HEK293 (cell line): ENCODE measurements at regions not wholly inside any gene's neighbourhood (a gene's known extent, or its start where the extent isn't known, plus 50 kb on each side); places are given as distances from the start of the nearest gene placed in this dataset.

ENCODE experiments used
- CTCF ChIA-PET: fragments of 350-600 bp; formaldehyde crosslinking; extraction: SDS; loops from one replicate; lab custom pipeline; 2021; ENCODE audit warnings: antibody characterized with exemption; lab: Yijun Ruan, JAX
- POLR2A ChIA-PET: fragments of 300-600 bp; formaldehyde crosslinking; extraction: SDS; loops from one replicate; lab custom pipeline; 2020; ENCODE audit warnings: antibody characterized with exemption, inconsistent platforms; lab: Yijun Ruan, JAX
- H3K27ac ChIP-seq: fragments of 200-500 bp; sonication (Bioruptor generic); 2 replicates; pipeline ENCODE4 v1.5.1; 2014; ENCODE audit warnings: low read depth, low read length, control low read depth, inconsistent platforms; ENCODE audit errors: extremely low read depth
- H3K36me3 ChIP-seq, 2 experiments: fragments of 200-500 bp in 1 of 2; sonication (Bioruptor generic) in 1 of 2; 1 replicate in 1 of 2; 2 replicates in 1 of 2; pipeline ENCODE4 v1.5.1; 2014 to 2017; ENCODE audit warnings: inconsistent platforms in 2 of 2, low read length in 2 of 2; ENCODE audit not compliant: control insufficient read depth in 2 of 2, insufficient read depth in 1 of 2
- H3K4me1 ChIP-seq: fragments of 200-500 bp; sonication (Bioruptor generic); 2 replicates; pipeline ENCODE4 v1.5.1; 2014; ENCODE audit warnings: mild to moderate bottlenecking, low read length, inconsistent platforms; ENCODE audit not compliant: control insufficient read depth, insufficient read depth
- H3K4me3 ChIP-seq: 2 replicates; pipeline ENCODE4 v1.5.1; 2011; ENCODE audit warnings: low read depth, mild to moderate bottlenecking, control low read depth, low read length, moderate library complexity
- H3K9me3 ChIP-seq: fragments of 200-500 bp; sonication (Bioruptor generic); 2 replicates; pipeline ENCODE4 v1.5.1; 2014; ENCODE audit warnings: low read depth, low read length, inconsistent platforms; ENCODE audit not compliant: control insufficient read depth, insufficient read depth
- BCL11A ChIP-seq: fragments of 450-650 bp; formaldehyde crosslinking; IDR thresholded peaks from 2 replicates; pipeline ENCODE4 v1.5.1; 2016; ENCODE audit warnings: low read depth, missing biosample characterization, missing genetic modification characterization
- OSR2 ChIP-seq: fragments of 450-650 bp; formaldehyde crosslinking; IDR thresholded peaks from 2 replicates; pipeline ENCODE4 v1.5.1; 2016; ENCODE audit warnings: missing biosample characterization, missing genetic modification characterization
- SALL2 ChIP-seq: fragments of 450-650 bp; formaldehyde crosslinking; IDR thresholded peaks from 2 replicates; pipeline ENCODE4 v1.5.0; 2017; ENCODE audit warnings: missing biosample characterization, mild to moderate bottlenecking, missing genetic modification characterization, borderline replicate concordance
- ZFP3 ChIP-seq: fragments of 450-650 bp; formaldehyde crosslinking; IDR thresholded peaks from 2 replicates; pipeline ENCODE4 v1.5.1; 2016; ENCODE audit warnings: low read depth, missing biosample characterization, missing genetic modification characterization
- ZFP41 ChIP-seq: fragments of 450-650 bp; formaldehyde crosslinking; IDR thresholded peaks from 2 replicates; pipeline ENCODE4 v1.5.1; 2016; ENCODE audit warnings: missing biosample characterization, missing genetic modification characterization, borderline replicate concordance
- ZNF23 ChIP-seq: fragments of 450-650 bp; formaldehyde crosslinking; IDR thresholded peaks from 2 replicates; pipeline ENCODE4 v1.5.1; 2016; ENCODE audit warnings: missing biosample characterization, missing genetic modification characterization, borderline replicate concordance
- ZNF473 ChIP-seq: fragments of 450-650 bp; formaldehyde crosslinking; IDR thresholded peaks from 2 replicates; pipeline ENCODE4 v1.5.1; 2017; ENCODE audit warnings: missing biosample characterization, missing genetic modification characterization
- ZNF777 ChIP-seq: fragments of 450-650 bp; formaldehyde crosslinking; IDR thresholded peaks from 2 replicates; pipeline ENCODE4 v1.5.1; 2017; ENCODE audit warnings: missing biosample characterization, missing genetic modification characterization, borderline replicate concordance
- ZNF837 ChIP-seq: fragments of 450-650 bp; formaldehyde crosslinking; IDR thresholded peaks from 2 replicates; pipeline ENCODE4 v1.5.1; 2016; ENCODE audit warnings: missing biosample characterization, missing genetic modification characterization
- TF ChIP-seq, protein P1 (sequence below): fragments of 450-650 bp; formaldehyde crosslinking; IDR thresholded peaks from 2 replicates; pipeline ENCODE4 v1.5.1; 2016; ENCODE audit warnings: missing biosample characterization, missing genetic modification characterization
- TF ChIP-seq, protein P2 (sequence below): fragments of 450-650 bp; formaldehyde crosslinking; IDR thresholded peaks from 2 replicates; pipeline ENCODE4 v1.5.1; 2016; ENCODE audit warnings: missing biosample characterization, missing genetic modification characterization
- TF ChIP-seq, protein P3 (sequence below): fragments of 450-650 bp; formaldehyde crosslinking; IDR thresholded peaks from 2 replicates; pipeline ENCODE4 v1.5.1; 2017; ENCODE audit warnings: missing biosample characterization, missing genetic modification characterization
- TF ChIP-seq, protein P4 (sequence below): fragments of 450-650 bp; formaldehyde crosslinking; IDR thresholded peaks from 2 replicates; pipeline ENCODE4 v1.5.1; 2016; ENCODE audit warnings: missing biosample characterization, missing genetic modification characterization, low read depth
- TF ChIP-seq, protein P5 (sequence below): fragments of 450-650 bp; formaldehyde crosslinking; IDR thresholded peaks from 2 replicates; pipeline ENCODE4 v1.5.1; 2016; ENCODE audit warnings: missing biosample characterization, missing genetic modification characterization, borderline replicate concordance

DNA sequence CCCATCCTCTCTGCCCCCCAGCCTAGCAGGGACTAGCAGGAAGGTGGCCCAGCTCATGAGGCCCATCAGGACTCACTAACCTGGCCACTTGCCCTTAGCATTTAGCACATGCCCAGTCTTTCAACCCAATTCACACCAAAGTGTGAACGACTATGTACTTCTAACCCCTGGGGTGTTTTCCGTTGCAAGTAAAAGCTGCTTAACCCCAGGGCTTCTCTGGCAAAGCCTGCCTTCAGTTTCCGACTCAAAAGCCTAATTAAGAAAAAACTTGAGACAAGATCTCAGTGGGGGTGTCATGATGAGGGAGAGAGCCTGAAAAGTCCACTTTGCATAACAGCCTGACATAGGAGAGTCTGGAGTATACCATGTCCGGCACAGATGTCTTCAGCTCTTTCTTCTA, 347.8 kb downstream of the MN1 start:
- CTCF ChIA-PET, result no interaction called here
- no peak overlapping the region for H3K27ac ChIP-seq
- no peaks in the 10 kb centered on the region for H3K9me3 ChIP-seq
- no peaks in the 10 kb centered on the region for H3K4me1 ChIP-seq
- no peak overlapping the region for H3K4me3 ChIP-seq
- no peaks in the 10 kb centered on the region for H3K36me3 ChIP-seq
- TF ChIP-seq, protein P1, sequence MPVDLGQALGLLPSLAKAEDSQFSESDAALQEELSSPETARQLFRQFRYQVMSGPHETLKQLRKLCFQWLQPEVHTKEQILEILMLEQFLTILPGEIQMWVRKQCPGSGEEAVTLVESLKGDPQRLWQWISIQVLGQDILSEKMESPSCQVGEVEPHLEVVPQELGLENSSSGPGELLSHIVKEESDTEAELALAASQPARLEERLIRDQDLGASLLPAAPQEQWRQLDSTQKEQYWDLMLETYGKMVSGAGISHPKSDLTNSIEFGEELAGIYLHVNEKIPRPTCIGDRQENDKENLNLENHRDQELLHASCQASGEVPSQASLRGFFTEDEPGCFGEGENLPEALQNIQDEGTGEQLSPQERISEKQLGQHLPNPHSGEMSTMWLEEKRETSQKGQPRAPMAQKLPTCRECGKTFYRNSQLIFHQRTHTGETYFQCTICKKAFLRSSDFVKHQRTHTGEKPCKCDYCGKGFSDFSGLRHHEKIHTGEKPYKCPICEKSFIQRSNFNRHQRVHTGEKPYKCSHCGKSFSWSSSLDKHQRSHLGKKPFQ, result peak; percentile 82
- TF ChIP-seq ZFP41 (tag by site-specific recombination), result no peak
- POLR2A ChIA-PET, result no interaction called here

DNA sequence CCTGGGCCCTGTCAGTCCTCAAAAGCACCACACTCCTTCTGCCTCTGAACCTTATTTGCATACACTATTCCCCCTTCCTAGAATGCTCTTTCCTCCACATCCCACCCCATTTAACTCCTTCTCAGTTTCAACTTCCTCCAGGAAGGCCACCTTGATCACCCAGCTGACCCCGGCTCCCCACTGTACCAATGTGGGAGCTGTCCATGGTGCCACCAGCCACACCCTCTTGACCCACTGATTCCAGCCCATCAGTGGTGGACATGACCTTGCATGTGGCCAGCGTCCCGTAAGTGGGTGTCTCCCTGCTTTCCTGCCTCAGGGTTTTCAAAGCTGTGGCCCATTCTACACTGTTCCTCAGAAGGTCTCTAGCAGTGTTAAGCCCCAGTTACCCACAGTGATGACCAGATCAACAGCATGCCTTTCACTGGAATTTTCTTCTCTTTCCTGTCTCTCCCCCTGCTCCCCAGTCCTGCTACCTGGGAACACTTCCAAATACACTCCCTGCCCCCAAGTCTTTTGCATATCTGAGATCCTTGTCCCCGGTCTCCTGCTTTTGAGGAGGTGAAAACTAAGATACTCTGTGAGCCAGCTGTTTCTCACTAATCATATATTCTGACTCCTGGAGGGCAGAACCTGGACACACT, 346.6 kb downstream of the MN1 start:
- POLR2A ChIA-PET, result no interaction called here
- Histone ChIP-seq H3K4me3 (no peak overlapping the region), H3K9me3 (no peaks in the 10 kb centered on the region), H3K4me1 (no peaks in the 10 kb centered on the region), H3K36me3 (no peaks in the 10 kb centered on the region), H3K27ac (no peak overlapping the region)
- CTCF ChIA-PET, result interaction anchor here (0.6 kb wide), 2 partner anchors 545 to 807 kb away, joined by 3 read pairs; no protein-coding TSS in a partner anchor
- no peak for TF ChIP-seq BCL11A (tag by site-specific recombination)
- no peak for TF ChIP-seq ZFP3 (tag by site-specific recombination)
- TF ChIP-seq SALL2, result no peak
- TF ChIP-seq, protein P2, sequence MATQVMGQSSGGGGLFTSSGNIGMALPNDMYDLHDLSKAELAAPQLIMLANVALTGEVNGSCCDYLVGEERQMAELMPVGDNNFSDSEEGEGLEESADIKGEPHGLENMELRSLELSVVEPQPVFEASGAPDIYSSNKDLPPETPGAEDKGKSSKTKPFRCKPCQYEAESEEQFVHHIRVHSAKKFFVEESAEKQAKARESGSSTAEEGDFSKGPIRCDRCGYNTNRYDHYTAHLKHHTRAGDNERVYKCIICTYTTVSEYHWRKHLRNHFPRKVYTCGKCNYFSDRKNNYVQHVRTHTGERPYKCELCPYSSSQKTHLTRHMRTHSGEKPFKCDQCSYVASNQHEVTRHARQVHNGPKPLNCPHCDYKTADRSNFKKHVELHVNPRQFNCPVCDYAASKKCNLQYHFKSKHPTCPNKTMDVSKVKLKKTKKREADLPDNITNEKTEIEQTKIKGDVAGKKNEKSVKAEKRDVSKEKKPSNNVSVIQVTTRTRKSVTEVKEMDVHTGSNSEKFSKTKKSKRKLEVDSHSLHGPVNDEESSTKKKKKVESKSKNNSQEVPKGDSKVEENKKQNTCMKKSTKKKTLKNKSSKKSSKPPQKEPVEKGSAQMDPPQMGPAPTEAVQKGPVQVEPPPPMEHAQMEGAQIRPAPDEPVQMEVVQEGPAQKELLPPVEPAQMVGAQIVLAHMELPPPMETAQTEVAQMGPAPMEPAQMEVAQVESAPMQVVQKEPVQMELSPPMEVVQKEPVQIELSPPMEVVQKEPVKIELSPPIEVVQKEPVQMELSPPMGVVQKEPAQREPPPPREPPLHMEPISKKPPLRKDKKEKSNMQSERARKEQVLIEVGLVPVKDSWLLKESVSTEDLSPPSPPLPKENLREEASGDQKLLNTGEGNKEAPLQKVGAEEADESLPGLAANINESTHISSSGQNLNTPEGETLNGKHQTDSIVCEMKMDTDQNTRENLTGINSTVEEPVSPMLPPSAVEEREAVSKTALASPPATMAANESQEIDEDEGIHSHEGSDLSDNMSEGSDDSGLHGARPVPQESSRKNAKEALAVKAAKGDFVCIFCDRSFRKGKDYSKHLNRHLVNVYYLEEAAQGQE (tag by site-specific recombination), result peak; percentile 95

DNA sequence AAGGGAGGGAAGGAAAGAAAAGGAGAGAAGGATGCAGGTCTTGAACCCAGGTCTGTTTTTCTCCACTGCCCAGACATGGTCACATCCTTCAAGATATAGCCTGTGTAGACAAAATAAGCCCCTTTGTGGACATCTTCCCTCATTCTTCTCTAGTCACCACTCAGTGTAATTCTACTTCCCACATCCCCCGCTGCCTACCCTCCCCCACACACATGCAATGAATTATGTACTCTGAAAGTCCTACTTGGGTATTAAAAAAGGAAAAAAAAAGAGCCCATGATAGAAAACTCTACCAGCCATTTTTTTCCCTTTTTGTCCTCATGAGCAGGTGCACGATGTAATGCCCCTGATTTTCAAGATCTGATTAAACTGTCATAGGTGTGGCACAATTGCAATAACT, 346.0 kb downstream of the MN1 start:
- Histone ChIP-seq H3K27ac (no peak overlapping the region), H3K36me3 (no peaks in the 10 kb centered on the region), H3K4me3 (no peak overlapping the region), H3K4me1 (no peaks in the 10 kb centered on the region), H3K9me3 (no peaks in the 10 kb centered on the region)
- ChIA-PET CTCF (no interaction called here), POLR2A (no interaction called here)
- TF ChIP-seq ZNF23 (tag by site-specific recombination), result no peak

DNA sequence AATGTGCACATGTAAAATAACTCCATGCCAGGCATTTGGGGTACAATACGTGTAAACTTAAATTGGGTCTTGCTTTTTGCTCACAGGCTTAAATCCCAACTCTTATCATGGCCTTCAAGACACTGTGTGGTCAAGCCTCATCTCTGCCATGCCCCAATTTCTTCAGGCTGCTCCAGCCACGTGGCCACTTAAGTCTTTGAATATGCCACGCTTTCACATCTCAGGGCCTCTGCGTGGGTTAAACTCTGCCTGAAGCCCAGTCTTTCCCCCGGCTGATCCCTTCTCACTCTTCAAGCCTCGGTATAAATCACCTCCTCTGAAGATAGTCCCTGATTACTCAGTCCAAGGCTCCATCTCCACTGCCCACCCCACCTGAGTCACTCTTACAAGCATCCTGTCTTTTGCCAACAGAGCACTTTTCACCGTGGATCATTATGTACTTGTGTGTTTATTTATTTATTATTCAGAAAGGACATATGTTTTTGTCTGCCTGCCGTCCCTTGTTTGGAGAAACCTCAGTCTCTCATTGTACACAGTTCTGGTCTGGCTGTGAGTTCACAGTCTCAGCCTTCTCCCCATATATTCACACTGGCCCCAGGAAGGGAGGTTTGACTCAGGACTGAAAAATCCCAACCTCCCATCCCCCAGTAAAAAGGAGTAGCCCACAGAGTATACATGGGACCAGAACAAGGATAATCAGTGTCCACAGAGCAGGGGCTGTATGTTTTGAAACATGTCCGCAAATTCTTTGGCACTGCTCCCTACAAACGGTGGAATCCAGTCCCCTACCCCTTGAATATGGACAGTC, 344.7 kb downstream of the MN1 start:
- H3K9me3 ChIP-seq, result no peaks in the 10 kb centered on the region
- ChIA-PET CTCF (interaction anchor here (0.7 kb wide), 1 partner anchor 52 kb away, joined by 3 read pairs; no protein-coding TSS in a partner anchor), POLR2A (no interaction called here)
- H3K4me3 ChIP-seq, result no peak overlapping the region
- no peak for TF ChIP-seq ZNF837 (tag by site-specific recombination)
- TF ChIP-seq, protein P3, sequence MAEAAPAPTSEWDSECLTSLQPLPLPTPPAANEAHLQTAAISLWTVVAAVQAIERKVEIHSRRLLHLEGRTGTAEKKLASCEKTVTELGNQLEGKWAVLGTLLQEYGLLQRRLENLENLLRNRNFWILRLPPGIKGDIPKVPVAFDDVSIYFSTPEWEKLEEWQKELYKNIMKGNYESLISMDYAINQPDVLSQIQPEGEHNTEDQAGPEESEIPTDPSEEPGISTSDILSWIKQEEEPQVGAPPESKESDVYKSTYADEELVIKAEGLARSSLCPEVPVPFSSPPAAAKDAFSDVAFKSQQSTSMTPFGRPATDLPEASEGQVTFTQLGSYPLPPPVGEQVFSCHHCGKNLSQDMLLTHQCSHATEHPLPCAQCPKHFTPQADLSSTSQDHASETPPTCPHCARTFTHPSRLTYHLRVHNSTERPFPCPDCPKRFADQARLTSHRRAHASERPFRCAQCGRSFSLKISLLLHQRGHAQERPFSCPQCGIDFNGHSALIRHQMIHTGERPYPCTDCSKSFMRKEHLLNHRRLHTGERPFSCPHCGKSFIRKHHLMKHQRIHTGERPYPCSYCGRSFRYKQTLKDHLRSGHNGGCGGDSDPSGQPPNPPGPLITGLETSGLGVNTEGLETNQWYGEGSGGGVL, result no peak
- no peak for TF ChIP-seq ZNF777 (tag by site-specific recombination)
- TF ChIP-seq, protein P4, sequence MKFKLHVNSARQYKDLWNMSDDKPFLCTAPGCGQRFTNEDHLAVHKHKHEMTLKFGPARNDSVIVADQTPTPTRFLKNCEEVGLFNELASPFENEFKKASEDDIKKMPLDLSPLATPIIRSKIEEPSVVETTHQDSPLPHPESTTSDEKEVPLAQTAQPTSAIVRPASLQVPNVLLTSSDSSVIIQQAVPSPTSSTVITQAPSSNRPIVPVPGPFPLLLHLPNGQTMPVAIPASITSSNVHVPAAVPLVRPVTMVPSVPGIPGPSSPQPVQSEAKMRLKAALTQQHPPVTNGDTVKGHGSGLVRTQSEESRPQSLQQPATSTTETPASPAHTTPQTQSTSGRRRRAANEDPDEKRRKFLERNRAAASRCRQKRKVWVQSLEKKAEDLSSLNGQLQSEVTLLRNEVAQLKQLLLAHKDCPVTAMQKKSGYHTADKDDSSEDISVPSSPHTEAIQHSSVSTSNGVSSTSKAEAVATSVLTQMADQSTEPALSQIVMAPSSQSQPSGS, result no peak
- TF ChIP-seq ZNF473, result no peak
- TF ChIP-seq, protein P5, sequence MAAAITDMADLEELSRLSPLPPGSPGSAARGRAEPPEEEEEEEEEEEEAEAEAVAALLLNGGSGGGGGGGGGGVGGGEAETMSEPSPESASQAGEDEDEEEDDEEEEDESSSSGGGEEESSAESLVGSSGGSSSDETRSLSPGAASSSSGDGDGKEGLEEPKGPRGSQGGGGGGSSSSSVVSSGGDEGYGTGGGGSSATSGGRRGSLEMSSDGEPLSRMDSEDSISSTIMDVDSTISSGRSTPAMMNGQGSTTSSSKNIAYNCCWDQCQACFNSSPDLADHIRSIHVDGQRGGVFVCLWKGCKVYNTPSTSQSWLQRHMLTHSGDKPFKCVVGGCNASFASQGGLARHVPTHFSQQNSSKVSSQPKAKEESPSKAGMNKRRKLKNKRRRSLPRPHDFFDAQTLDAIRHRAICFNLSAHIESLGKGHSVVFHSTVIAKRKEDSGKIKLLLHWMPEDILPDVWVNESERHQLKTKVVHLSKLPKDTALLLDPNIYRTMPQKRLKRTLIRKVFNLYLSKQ (tag by site-specific recombination), result no peak
- TF ChIP-seq OSR2, result no peak
- no peaks in the 10 kb centered on the region for H3K4me1 ChIP-seq
- no peaks in the 10 kb centered on the region for H3K36me3 ChIP-seq
- no peak overlapping the region for H3K27ac ChIP-seq
